CD4-positive, alpha-beta T cell (primary cell): ENCODE measurements at regions not wholly inside any gene's neighbourhood (a gene's known extent, or its start where the extent isn't known, plus 50 kb on each side); places are given as distances from the start of the nearest gene placed in this dataset.

Experiments
- ATAC-seq: fragments of 200-7000 bp; cut with Tn5 transposase; one replicate; pipeline ENCODE4 v1.10.0; 2022; ENCODE audit warnings: mild to moderate bottlenecking; ENCODE audit not compliant: poor library complexity
- CTCF ChIA-PET: fragments of 350-600 bp; sonication (Branson Sonifier 250); formaldehyde crosslinking; loops from one replicate; lab custom pipeline; 2021; ENCODE audit warnings: antibody characterized with exemption, inconsistent platforms; lab: Charles Lee
- POLR2A ChIA-PET: fragments of 350-600 bp; sonication (Branson Sonifier 250); formaldehyde crosslinking; loops from one replicate; lab custom pipeline; 2021; ENCODE audit warnings: antibody characterized with exemption, inconsistent platforms; lab: Charles Lee
- DNase-seq, 14 experiments: peaks; one replicate each; pipeline ENCODE4 v3.0.0-alpha.2; 2013 to 2020; ENCODE audit warnings: mixed read lengths in 2 of 14
- H3K27ac ChIP-seq, 2 donors: one replicate each; pipeline versions ENCODE4 v1.5.1 to v1.7.0; 2013; ENCODE audit warnings: low read length in 2 of 2, low read depth in 1 of 2, mild to moderate bottlenecking in 1 of 2
- H3K27me3 ChIP-seq, 2 experiments: 1 replicate in 1 of 2; 2 replicates in 1 of 2; pipeline versions ENCODE4 v1.6.1 to v1.7.0; 2013; ENCODE audit warnings: low read length in 2 of 2, control low read depth in 1 of 2, mild to moderate bottlenecking in 1 of 2, moderate library complexity in 1 of 2; ENCODE audit not compliant: insufficient read depth in 2 of 2, control insufficient read depth in 1 of 2
- H3K36me3 ChIP-seq: one replicate; pipeline ENCODE4 v1.6.1; 2013; ENCODE audit warnings: low read length, control low read depth; ENCODE audit not compliant: insufficient read depth
- H3K4me1 ChIP-seq: one replicate; pipeline ENCODE4 v1.6.1; 2013; ENCODE audit warnings: low read length, control low read depth; ENCODE audit not compliant: insufficient read depth
- H3K4me3 ChIP-seq: one replicate; pipeline ENCODE4 v1.5.1; 2013; ENCODE audit warnings: mild to moderate bottlenecking, low read length, moderate library complexity
- H3K9me3 ChIP-seq, 2 experiments: 1 replicate in 1 of 2; 2 replicates in 1 of 2; pipeline versions ENCODE4 v1.6.1 to v1.7.0; 2013; ENCODE audit warnings: low read length in 2 of 2, mild to moderate bottlenecking in 2 of 2, control low read depth in 1 of 2, moderate library complexity in 1 of 2; ENCODE audit not compliant: control insufficient read depth in 1 of 2, insufficient read depth in 1 of 2
- H3K27ac Mint-ChIP-seq: one replicate; pipeline ENCODE4 v1.8.0; 2020; ENCODE audit warnings: mixed read lengths
- H3K27me3 Mint-ChIP-seq: one replicate; pipeline ENCODE4 v1.8.0; 2021; ENCODE audit warnings: mixed read lengths
- H3K36me3 Mint-ChIP-seq: one replicate; pipeline ENCODE4 v1.8.0; 2021; ENCODE audit warnings: low read depth, mixed read lengths
- H3K4me1 Mint-ChIP-seq: one replicate; pipeline ENCODE4 v1.8.0; 2021; ENCODE audit warnings: low read depth, mixed read lengths
- H3K4me3 Mint-ChIP-seq: one replicate; pipeline ENCODE4 v1.8.0; 2020; ENCODE audit warnings: mild to moderate bottlenecking, mixed read lengths
- H3K9me3 Mint-ChIP-seq: one replicate; pipeline ENCODE4 v1.8.0; 2020; ENCODE audit warnings: mixed read lengths
- intact Hi-C, 2 experiments: fragments of 100-400 bp; cut with DNase I in 1 of 2; cut with micrococcal nuclease in 1 of 2; formaldehyde crosslinking; loops; one replicate each; pipeline versions ENCODE4 v1.15.1 to v1.9.0; 2023 to 2025; cut with DNase I, micrococcal nuclease
- TF ChIP-seq, protein P1 (sequence below): fragments of 200-600 bp; IDR thresholded peaks from one replicate; pipeline ENCODE4 v1.8.0; 2022; ENCODE audit warnings: antibody characterized with exemption, mild to moderate bottlenecking

DNA sequence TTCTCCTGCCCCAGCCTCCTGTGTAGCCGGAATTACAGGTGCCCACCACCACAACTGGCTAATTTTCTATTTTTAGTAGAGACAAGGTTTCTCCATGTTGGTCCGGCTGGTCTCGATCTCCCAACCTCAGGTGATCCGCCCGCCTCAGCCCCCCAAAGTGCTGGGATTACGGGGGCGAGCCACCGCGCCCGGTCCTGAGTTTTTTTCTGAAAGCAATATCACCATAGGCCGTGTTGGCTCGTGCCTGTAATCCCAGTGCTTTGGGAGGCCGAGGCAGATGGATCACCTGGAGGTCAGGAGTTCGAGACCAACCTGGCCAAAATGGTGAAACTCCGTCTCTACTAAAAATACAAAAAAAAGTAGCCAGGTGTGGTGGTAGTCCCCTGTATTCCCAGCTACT lies 136.3 kb upstream of the TECRL start:
- ATAC-seq (no peak), DNase-seq (no peak)
- Mint-ChIP-seq H3K4me3 (no peak overlapping the region), H3K27me3 (no peaks in the 10 kb centered on the region), H3K4me1 (no peaks in the 10 kb centered on the region), H3K36me3 (no peaks in the 10 kb centered on the region), H3K9me3 (peaks cover 2% of the 10 kb centered on the region), H3K27ac (no peak overlapping the region)
- H3K4me1 ChIP-seq, result no peaks in the 10 kb centered on the region
- no peak overlapping the region for H3K4me3 ChIP-seq
- ChIA-PET CTCF (no interaction called here), POLR2A (no interaction called here)
- TF ChIP-seq, protein P1, sequence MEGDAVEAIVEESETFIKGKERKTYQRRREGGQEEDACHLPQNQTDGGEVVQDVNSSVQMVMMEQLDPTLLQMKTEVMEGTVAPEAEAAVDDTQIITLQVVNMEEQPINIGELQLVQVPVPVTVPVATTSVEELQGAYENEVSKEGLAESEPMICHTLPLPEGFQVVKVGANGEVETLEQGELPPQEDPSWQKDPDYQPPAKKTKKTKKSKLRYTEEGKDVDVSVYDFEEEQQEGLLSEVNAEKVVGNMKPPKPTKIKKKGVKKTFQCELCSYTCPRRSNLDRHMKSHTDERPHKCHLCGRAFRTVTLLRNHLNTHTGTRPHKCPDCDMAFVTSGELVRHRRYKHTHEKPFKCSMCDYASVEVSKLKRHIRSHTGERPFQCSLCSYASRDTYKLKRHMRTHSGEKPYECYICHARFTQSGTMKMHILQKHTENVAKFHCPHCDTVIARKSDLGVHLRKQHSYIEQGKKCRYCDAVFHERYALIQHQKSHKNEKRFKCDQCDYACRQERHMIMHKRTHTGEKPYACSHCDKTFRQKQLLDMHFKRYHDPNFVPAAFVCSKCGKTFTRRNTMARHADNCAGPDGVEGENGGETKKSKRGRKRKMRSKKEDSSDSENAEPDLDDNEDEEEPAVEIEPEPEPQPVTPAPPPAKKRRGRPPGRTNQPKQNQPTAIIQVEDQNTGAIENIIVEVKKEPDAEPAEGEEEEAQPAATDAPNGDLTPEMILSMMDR, result no peak
- intact Hi-C loops, result no loop called here
- no peaks in the 10 kb centered on the region for H3K9me3 ChIP-seq
- no peaks in the 10 kb centered on the region for H3K36me3 ChIP-seq
- no peak overlapping the region for H3K27ac ChIP-seq
- H3K27me3 ChIP-seq, result no peaks in the 10 kb centered on the region

DNA sequence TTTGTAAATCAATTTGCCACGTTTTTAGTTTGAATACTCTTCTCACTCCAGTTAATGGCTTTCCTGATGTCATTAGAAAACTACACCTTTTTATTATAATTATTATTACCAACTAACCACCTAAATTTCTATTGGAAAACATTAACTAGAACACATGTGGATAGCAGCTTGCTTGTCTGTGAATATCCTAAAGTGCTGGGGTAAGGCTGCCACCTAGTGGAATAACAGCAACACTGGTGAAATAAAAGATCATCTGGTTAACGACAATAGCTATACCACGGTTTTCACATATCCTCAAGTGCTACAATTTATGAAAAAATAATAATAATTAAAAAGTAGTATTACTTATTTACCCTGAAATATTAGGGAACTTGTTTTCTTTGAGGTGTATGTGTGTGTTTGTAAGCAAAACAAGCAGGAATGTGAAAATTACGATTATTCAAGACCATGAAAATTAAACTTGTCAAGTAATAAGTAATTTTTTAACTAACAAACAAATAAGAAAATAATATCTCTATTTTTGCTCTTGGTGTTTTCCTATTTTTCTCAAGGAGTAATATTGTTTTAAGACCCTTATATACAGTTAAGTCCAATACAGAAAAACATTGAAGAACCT lies 130.1 kb upstream of the TECRL start:
- DNase-seq (peak in 3 of 14 experiments; percentile 3 to 9 (median 6)), ATAC-seq (no peak)
- Histone ChIP-seq H3K27me3 (no peaks in the 10 kb centered on the region), H3K9me3 (no peaks in the 10 kb centered on the region), H3K27ac (no peak overlapping the region), H3K4me3 (no peak overlapping the region), H3K36me3 (no peaks in the 10 kb centered on the region), H3K4me1 (no peaks in the 10 kb centered on the region)
- ChIA-PET CTCF (interaction anchor here (1.4 kb wide), 1 partner anchor 11 kb away, joined by 3 read pairs; no protein-coding TSS in a partner anchor), POLR2A (no interaction called here)
- Mint-ChIP-seq H3K27ac (no peak overlapping the region), H3K27me3 (no peaks in the 10 kb centered on the region), H3K4me1 (no peaks in the 10 kb centered on the region), H3K36me3 (no peaks in the 10 kb centered on the region), H3K9me3 (no peaks in the 10 kb centered on the region), H3K4me3 (no peak overlapping the region)
- TF ChIP-seq, protein P1, result no peak
- intact Hi-C loops, result no loop called here

DNA sequence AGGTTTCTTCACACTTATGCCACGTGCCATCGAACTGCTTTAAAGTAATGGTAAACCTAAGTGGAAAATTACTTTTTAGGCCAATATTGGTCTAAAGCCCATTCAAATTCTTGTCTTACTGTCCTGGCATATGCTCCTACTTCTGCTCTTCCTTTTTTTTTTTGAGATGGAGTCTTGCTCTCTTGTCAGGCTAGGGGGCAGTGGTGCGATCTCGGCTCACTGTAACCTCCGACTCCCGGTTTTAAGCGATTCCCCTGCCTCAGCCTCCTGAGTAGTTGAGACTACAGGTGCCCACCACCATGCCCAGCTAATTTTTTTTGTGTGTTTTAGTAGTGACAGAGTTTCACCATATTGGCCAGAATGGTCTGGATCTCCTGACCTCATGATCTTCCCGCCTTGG lies 129.0 kb upstream of the TECRL start:
- no peaks in the 10 kb centered on the region for H3K27me3 Mint-ChIP-seq
- H3K4me3 Mint-ChIP-seq, result no peak overlapping the region

More for the DNA sequence above, 129.0 kb upstream of the TECRL start:
- TF ChIP-seq, protein P1, result no peak
- POLR2A ChIA-PET, result no interaction called here
- H3K27ac Mint-ChIP-seq, result no peak overlapping the region
- intact Hi-C loops, result no loop called here
- no peaks in the 10 kb centered on the region for H3K4me1 Mint-ChIP-seq
- ATAC-seq (no peak), DNase-seq (no peak)
- H3K4me1 ChIP-seq, result no peaks in the 10 kb centered on the region
- H3K27ac ChIP-seq, result no peak overlapping the region
- no peaks in the 10 kb centered on the region for H3K9me3 ChIP-seq
- no peaks in the 10 kb centered on the region for H3K9me3 Mint-ChIP-seq
- H3K4me3 ChIP-seq, result no peak overlapping the region
- no peaks in the 10 kb centered on the region for H3K36me3 ChIP-seq
- no peaks in the 10 kb centered on the region for H3K27me3 ChIP-seq
- CTCF ChIA-PET, result interaction anchor here (1.4 kb wide), 1 partner anchor 10 kb away, joined by 3 read pairs; no protein-coding TSS in a partner anchor
- H3K36me3 Mint-ChIP-seq, result no peaks in the 10 kb centered on the region
